Common myeloid progenitor, CD34-positive (primary cell): ENCODE measurements at regions not wholly inside any gene's neighbourhood (a gene's known extent, or its start where the extent isn't known, plus 50 kb on each side); places are given as distances from the start of the nearest gene placed in this dataset.

Experiments
- CTCF ChIA-PET: fragments of 350-600 bp; sonication (Branson Sonifier 250); formaldehyde crosslinking; loops from one replicate; lab custom pipeline; 2021; ENCODE audit warnings: antibody characterized with exemption; lab: Charles Lee
- POLR2A ChIA-PET: fragments of 350-600 bp; sonication (Branson Sonifier 250); formaldehyde crosslinking; loops from one replicate; lab custom pipeline; 2021; ENCODE audit warnings: antibody characterized with exemption; lab: Charles Lee
- DNase-seq, 3 donors: peaks; one replicate each; pipeline versions ENCODE4 v3.0.0 to v3.0.0-alpha.2; 2013
- H3K27ac ChIP-seq, 2 experiments: 1 replicate in 1 of 2; 2 replicates in 1 of 2; pipeline ENCODE4 v1.7.0; 2013; ENCODE audit warnings: inconsistent platforms in 2 of 2, low read length in 2 of 2, mild to moderate bottlenecking in 2 of 2, low read depth in 1 of 2, moderate library complexity in 1 of 2; ENCODE audit not compliant: severe bottlenecking in 2 of 2, insufficient read depth in 1 of 2, poor library complexity in 1 of 2
- H3K27me3 ChIP-seq, 5 experiments: replicated peaks in 2 of 5; 1 replicate in 3 of 5; 2 replicates in 2 of 5; pipeline versions ENCODE4 v1.6.1 to v1.7.0; 2013; ENCODE audit warnings: low read length in 4 of 5, mild to moderate bottlenecking in 2 of 5, moderate library complexity in 2 of 5, inconsistent platforms in 1 of 5; ENCODE audit not compliant: insufficient read depth in 5 of 5, control insufficient read depth in 4 of 5
- H3K36me3 ChIP-seq, 4 experiments: 1 replicate in 2 of 4; 2 replicates in 2 of 4; pipeline versions ENCODE4 v1.6.1 to v1.7.0; 2013; ENCODE audit warnings: low read length in 3 of 4, control low read depth in 1 of 4, mild to moderate bottlenecking in 1 of 4; ENCODE audit not compliant: control insufficient read depth in 4 of 4, insufficient read depth in 4 of 4
- H3K4me1 ChIP-seq, 4 experiments: 1 replicate in 3 of 4; 2 replicates in 1 of 4; pipeline versions ENCODE4 v1.6.1 to v1.7.1; 2013; ENCODE audit warnings: low read length in 3 of 4, mild to moderate bottlenecking in 3 of 4, control low read depth in 1 of 4, inconsistent platforms in 1 of 4, moderate library complexity in 1 of 4; ENCODE audit not compliant: control insufficient read depth in 4 of 4, insufficient read depth in 4 of 4; ENCODE audit errors: control extremely low read depth in 1 of 4
- H3K4me3 ChIP-seq, 7 experiments: 1 replicate in 4 of 7; 2 replicates in 3 of 7; pipeline versions ENCODE4 v1.5.1 to v1.7.0; 2013; ENCODE audit warnings: mild to moderate bottlenecking in 7 of 7, low read length in 6 of 7, moderate library complexity in 6 of 7, inconsistent platforms in 2 of 7, low read depth in 2 of 7, control low read depth in 1 of 7; ENCODE audit not compliant: insufficient read depth in 4 of 7, control insufficient read depth in 1 of 7; ENCODE audit errors: extremely low read depth in 1 of 7
- H3K9me3 ChIP-seq, 5 experiments: 1 replicate in 4 of 5; 2 replicates in 1 of 5; pipeline versions ENCODE4 v1.6.1 to v1.7.1; 2013; ENCODE audit warnings: low read length in 4 of 5, mild to moderate bottlenecking in 2 of 5, inconsistent platforms in 1 of 5, low read depth in 1 of 5, moderate library complexity in 1 of 5; ENCODE audit not compliant: control insufficient read depth in 4 of 5, insufficient read depth in 2 of 5; ENCODE audit errors: control extremely low read depth in 1 of 5
- WGBS: methylation state at CpG from one replicate; pipeline ENCODE4 v1.1.5; 2013; ENCODE audit not compliant: insufficient coverage; 5-methylcytosine and 5-hydroxymethylcytosine counted together

- no peak overlapping the region for H3K4me3 ChIP-seq
- H3K4me1 ChIP-seq: no peaks in the 10 kb centered on the region
- no peaks in the 10 kb centered on the region for H3K36me3 ChIP-seq
- H3K27me3 ChIP-seq: no peaks in the 10 kb centered on the region
- 90% methylated on average over 6 of the region's 8 CpGs for WGBS
- no peak overlapping the region for H3K27ac ChIP-seq
- ChIA-PET POLR2A (no interaction called here), CTCF (no interaction called here)
- peaks cover 4 to 25% (median 13%) of the 10 kb centered on the region in 5 experiments for H3K9me3 ChIP-seq
- DNase-seq: no peak
Observed at GRCh38 chr4:186449954-186450353, 105.4 kb downstream of the MTNR1A start.

GRCh38 chr4:186445040-186445439 lies 110.3 kb downstream of the MTNR1A start:
- Histone ChIP-seq H3K27me3 (no peaks in the 10 kb centered on the region), H3K36me3 (no peaks in the 10 kb centered on the region), H3K4me3 (no peak overlapping the region), H3K9me3 (no peaks in the 10 kb centered on the region), H3K4me1 (no peaks in the 10 kb centered on the region), H3K27ac (no peak overlapping the region)
- POLR2A ChIA-PET: no interaction called here
- no peak for DNase-seq
- WGBS: no CpG with 5 or more reads among the region's 5 CpGs
- CTCF ChIA-PET: no interaction called here

GRCh38 chr4:186441502-186441901 lies 113.9 kb downstream of the MTNR1A start:
- Histone ChIP-seq H3K27ac (no peak overlapping the region), H3K9me3 (no peaks in the 10 kb centered on the region), H3K27me3 (no peaks in the 10 kb centered on the region), H3K36me3 (no peaks in the 10 kb centered on the region), H3K4me1 (no peaks in the 10 kb centered on the region), H3K4me3 (no peak overlapping the region)
- WGBS: 100% methylated on average over 2 of the region's 2 CpGs
- DNase-seq: no peak
- CTCF ChIA-PET: no interaction called here
- POLR2A ChIA-PET: no interaction called here

- CTCF ChIA-PET: no interaction called here
- Histone ChIP-seq H3K36me3 (no peaks in the 10 kb centered on the region), H3K4me1 (no peaks in the 10 kb centered on the region), H3K9me3 (no peaks in the 10 kb centered on the region), H3K27ac (no peak overlapping the region), H3K27me3 (no peaks in the 10 kb centered on the region), H3K4me3 (no peak overlapping the region)
- no peak for DNase-seq
- POLR2A ChIA-PET: no interaction called here
- WGBS: 93% methylated on average over 11 of the region's 13 CpGs
Observed at GRCh38 chr4:186428481-186428880, 126.9 kb downstream of the MTNR1A start.

GRCh38 chr4:186424745-186425144 lies 130.6 kb downstream of the MTNR1A start:
- Histone ChIP-seq H3K27ac (no peak overlapping the region), H3K27me3 (no peaks in the 10 kb centered on the region), H3K36me3 (no peaks in the 10 kb centered on the region), H3K4me3 (no peak overlapping the region), H3K4me1 (no peaks in the 10 kb centered on the region), H3K9me3 (no peaks in the 10 kb centered on the region)
- no peak for DNase-seq
- ChIA-PET CTCF (no interaction called here), POLR2A (no interaction called here)
- 100% methylated on average over 1 of the region's 4 CpGs for WGBS

GRCh38 chr4:186422296-186422695 lies 133.1 kb downstream of the MTNR1A start:
- H3K36me3 ChIP-seq: no peaks in the 10 kb centered on the region
- no peaks in the 10 kb centered on the region for H3K27me3 ChIP-seq
- CTCF ChIA-PET: no interaction called here
- H3K4me3 ChIP-seq: no peak overlapping the region
- no peaks in the 10 kb centered on the region for H3K9me3 ChIP-seq
- no peaks in the 10 kb centered on the region for H3K4me1 ChIP-seq
- DNase-seq: no peak
- WGBS: 100% methylated on average over 1 of the region's 2 CpGs
- POLR2A ChIA-PET: no interaction called here
- H3K27ac ChIP-seq: no peak overlapping the region

GRCh38 chr4:186416451-186417060 lies 138.8 kb downstream of the MTNR1A start:
- Histone ChIP-seq H3K36me3 (no peaks in the 10 kb centered on the region), H3K27ac (no peak overlapping the region), H3K4me1 (no peaks in the 10 kb centered on the region), H3K4me3 (no peak overlapping the region), H3K27me3 (no peaks in the 10 kb centered on the region), H3K9me3 (no peaks in the 10 kb centered on the region)
- no peak for DNase-seq
- POLR2A ChIA-PET: no interaction called here
- CTCF ChIA-PET: no interaction called here
- WGBS: 100% methylated on average over 5 of the region's 5 CpGs
